ENCODE measurements at regions not wholly inside any gene's neighbourhood (a gene's known extent, or its start where the extent isn't known, plus 50 kb on each side); places are given as distances from the start of the nearest gene placed in this dataset.

- DNase-seq (ENCODE audit: low read depth) = no peak
- H3K4me3 ChIP-seq (ENCODE audit: low read depth, low read length) = no peak overlapping the region
- TF ChIP-seq, protein P1, sequence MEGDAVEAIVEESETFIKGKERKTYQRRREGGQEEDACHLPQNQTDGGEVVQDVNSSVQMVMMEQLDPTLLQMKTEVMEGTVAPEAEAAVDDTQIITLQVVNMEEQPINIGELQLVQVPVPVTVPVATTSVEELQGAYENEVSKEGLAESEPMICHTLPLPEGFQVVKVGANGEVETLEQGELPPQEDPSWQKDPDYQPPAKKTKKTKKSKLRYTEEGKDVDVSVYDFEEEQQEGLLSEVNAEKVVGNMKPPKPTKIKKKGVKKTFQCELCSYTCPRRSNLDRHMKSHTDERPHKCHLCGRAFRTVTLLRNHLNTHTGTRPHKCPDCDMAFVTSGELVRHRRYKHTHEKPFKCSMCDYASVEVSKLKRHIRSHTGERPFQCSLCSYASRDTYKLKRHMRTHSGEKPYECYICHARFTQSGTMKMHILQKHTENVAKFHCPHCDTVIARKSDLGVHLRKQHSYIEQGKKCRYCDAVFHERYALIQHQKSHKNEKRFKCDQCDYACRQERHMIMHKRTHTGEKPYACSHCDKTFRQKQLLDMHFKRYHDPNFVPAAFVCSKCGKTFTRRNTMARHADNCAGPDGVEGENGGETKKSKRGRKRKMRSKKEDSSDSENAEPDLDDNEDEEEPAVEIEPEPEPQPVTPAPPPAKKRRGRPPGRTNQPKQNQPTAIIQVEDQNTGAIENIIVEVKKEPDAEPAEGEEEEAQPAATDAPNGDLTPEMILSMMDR (IDR thresholded peaks at IDR 0.05; ENCODE audit: low read depth, low read length, missing control alignments) = no peak
Measured at GRCh38 chr11:127600674-127601073, 600.1 kb upstream of the KIRREL3 start.

- TF ChIP-seq, protein P1 (IDR thresholded peaks at IDR 0.05; ENCODE audit: low read depth, low read length, missing control alignments) = no peak
- no peak for DNase-seq (ENCODE audit: low read depth)
- H3K4me3 ChIP-seq (ENCODE audit: low read depth, low read length) = no peak overlapping the region
Measured at GRCh38 chr11:127598476-127598875, 597.9 kb upstream of the KIRREL3 start.

GRCh38 chr11:127596433-127596832 is 595.9 kb upstream of the KIRREL3 start:
- TF ChIP-seq, protein P1 (IDR thresholded peaks at IDR 0.05; ENCODE audit: low read depth, low read length, missing control alignments) = no peak
- no peak for DNase-seq (ENCODE audit: low read depth)
- no peak overlapping the region for H3K4me3 ChIP-seq (ENCODE audit: low read depth, low read length)

DNA sequence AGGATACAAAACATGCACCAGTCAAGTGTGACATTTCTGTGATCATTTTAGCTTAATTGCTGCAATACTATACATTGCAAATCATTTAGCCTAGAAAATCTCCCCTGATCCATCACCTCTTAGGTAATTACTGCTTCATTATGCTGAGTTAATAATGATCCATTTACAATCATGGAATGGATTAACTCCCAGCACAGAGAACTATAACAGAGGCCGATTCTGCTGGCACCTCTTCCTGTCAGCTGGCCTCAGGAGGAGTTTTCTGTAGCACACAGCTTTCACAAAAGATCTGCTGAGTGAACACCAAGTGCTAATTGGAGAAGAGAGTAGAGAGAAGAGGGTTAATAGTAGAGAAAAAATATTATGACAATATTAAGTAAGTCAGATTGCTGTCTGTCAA is 591.8 kb upstream of the KIRREL3 start:
- DNase-seq (ENCODE audit: low read depth) = no peak
- TF ChIP-seq, protein P1 (IDR thresholded peaks at IDR 0.05; ENCODE audit: low read depth, low read length, missing control alignments) = no peak
- no peak overlapping the region for H3K4me3 ChIP-seq (ENCODE audit: low read depth, low read length)

DNA sequence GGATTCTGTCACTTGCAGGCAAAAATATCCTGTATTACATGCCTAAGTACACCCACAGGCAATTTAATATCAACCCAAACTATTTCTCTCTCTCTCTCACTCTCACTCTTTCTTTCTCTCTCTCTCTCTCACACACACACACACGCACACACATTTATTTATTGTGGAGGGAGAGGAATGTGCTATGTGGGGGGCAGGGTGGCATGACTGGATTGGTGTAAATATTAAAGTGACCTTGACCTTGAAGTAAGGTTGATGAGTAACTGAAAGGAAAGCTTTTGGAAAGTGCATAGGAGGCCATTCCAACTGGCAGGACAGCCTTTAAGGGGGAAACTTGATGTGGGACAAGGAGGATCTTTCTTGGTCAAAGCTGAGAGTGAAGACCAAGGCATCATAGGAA is 589.7 kb upstream of the KIRREL3 start:
- TF ChIP-seq, protein P1 (IDR thresholded peaks at IDR 0.05; ENCODE audit: low read depth, low read length, missing control alignments) = no peak
- no peak overlapping the region for H3K4me3 ChIP-seq (ENCODE audit: low read depth, low read length)
- DNase-seq (ENCODE audit: low read depth) = no peak

DNA sequence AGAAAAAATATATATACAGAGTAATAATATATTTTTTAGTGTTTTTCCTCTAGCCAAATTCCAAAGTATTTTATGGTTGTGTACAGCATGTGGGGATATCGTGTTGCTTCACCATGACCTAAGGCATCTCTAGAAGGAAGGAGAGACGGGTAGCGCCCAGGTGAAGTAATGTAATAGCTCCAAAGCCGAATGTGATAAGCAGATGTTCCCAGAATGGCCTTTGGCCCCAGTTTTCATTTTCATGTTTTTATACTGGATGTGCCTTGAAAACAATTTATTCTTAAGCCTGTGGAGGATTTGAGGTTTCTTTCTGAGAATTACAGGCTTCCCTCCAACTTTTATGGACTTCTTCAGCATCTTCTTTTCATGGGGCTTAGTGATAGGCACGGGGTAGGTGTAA is 587.9 kb upstream of the KIRREL3 start:
- H3K4me3 ChIP-seq (ENCODE audit: low read depth, low read length) = no peak overlapping the region
- TF ChIP-seq, protein P1 (IDR thresholded peaks at IDR 0.05; ENCODE audit: low read depth, low read length, missing control alignments) = no peak
- no peak for DNase-seq (ENCODE audit: low read depth)

GRCh38 chr11:127587511-127587910 is 586.9 kb upstream of the KIRREL3 start:
- TF ChIP-seq, protein P1 (IDR thresholded peaks at IDR 0.05; ENCODE audit: low read depth, low read length, missing control alignments) = no peak
- no peak overlapping the region for H3K4me3 ChIP-seq (ENCODE audit: low read depth, low read length)
- DNase-seq (ENCODE audit: low read depth) = no peak

Measured in GM12864 (cell line).